GM12864 (cell line): ENCODE measurements at regions not wholly inside any gene's neighbourhood (a gene's known extent, or its start where the extent isn't known, plus 50 kb on each side); places are given as distances from the start of the nearest gene placed in this dataset.
"Not testable (repeated sequence)": the region's sequence is repeated elsewhere in the genome, so short reads cannot be mapped to it uniquely, and the experiment has no call there.

ENCODE experiments used
- DNase-seq: peaks from one replicate; pipeline ENCODE4 v3.0.0-alpha.2; 2011; ENCODE audit warnings: low read depth
- H3K4me3 ChIP-seq: 2 replicates; pipeline ENCODE4 v1.5.1; 2011; ENCODE audit warnings: mild to moderate bottlenecking, low read depth, low read length, control low read depth
- TF ChIP-seq, protein P1 (sequence below): IDR thresholded peaks from 2 replicates; pipeline ENCODE4 v1.5.1; 2011; ENCODE audit warnings: low read depth, mild to moderate bottlenecking, moderate library complexity, low read length, control low read depth, inconsistent platforms; ENCODE audit errors: missing control alignments

GRCh38 chr6:86526238-86526637 lies 411.1 kb upstream of the HTR1E start:
- TF ChIP-seq, protein P1, sequence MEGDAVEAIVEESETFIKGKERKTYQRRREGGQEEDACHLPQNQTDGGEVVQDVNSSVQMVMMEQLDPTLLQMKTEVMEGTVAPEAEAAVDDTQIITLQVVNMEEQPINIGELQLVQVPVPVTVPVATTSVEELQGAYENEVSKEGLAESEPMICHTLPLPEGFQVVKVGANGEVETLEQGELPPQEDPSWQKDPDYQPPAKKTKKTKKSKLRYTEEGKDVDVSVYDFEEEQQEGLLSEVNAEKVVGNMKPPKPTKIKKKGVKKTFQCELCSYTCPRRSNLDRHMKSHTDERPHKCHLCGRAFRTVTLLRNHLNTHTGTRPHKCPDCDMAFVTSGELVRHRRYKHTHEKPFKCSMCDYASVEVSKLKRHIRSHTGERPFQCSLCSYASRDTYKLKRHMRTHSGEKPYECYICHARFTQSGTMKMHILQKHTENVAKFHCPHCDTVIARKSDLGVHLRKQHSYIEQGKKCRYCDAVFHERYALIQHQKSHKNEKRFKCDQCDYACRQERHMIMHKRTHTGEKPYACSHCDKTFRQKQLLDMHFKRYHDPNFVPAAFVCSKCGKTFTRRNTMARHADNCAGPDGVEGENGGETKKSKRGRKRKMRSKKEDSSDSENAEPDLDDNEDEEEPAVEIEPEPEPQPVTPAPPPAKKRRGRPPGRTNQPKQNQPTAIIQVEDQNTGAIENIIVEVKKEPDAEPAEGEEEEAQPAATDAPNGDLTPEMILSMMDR: no peak
- no peak for DNase-seq
- no peak overlapping the region for H3K4me3 ChIP-seq

DNA sequence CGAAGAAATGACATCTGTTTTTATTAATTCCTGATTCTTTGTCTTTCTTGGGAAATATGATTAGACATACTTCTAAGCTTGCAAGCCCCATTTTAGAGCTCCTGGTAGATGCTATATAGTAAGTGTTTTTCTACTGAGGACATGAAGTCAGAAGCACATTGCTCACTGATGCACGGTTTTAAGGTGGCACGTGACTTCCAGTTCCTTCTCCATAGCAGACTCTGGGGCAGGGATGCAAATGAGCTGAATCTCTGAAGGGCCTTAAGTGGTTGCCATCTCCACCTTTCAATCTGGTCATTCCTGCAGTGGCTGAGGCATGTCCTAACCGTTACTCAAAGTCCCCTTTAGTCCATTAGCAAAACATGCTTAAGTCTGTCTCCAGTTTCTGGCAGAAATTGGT lies 421.2 kb upstream of the HTR1E start:
- TF ChIP-seq, protein P1: no peak
- H3K4me3 ChIP-seq: no peak overlapping the region
- DNase-seq: no peak

- TF ChIP-seq, protein P1: no peak
- no peak overlapping the region for H3K4me3 ChIP-seq
- no peak for DNase-seq
Observed at GRCh38 chr6:86511962-86512361, 425.4 kb upstream of the HTR1E start.

GRCh38 chr6:86508230-86508629 lies 429.1 kb upstream of the HTR1E start:
- TF ChIP-seq, protein P1: no peak
- DNase-seq: no peak
- no peak overlapping the region for H3K4me3 ChIP-seq

GRCh38 chr6:86502497-86502896 lies 434.8 kb upstream of the HTR1E start:
- TF ChIP-seq, protein P1: no peak
- no peak for DNase-seq
- H3K4me3 ChIP-seq: no peak overlapping the region

DNA sequence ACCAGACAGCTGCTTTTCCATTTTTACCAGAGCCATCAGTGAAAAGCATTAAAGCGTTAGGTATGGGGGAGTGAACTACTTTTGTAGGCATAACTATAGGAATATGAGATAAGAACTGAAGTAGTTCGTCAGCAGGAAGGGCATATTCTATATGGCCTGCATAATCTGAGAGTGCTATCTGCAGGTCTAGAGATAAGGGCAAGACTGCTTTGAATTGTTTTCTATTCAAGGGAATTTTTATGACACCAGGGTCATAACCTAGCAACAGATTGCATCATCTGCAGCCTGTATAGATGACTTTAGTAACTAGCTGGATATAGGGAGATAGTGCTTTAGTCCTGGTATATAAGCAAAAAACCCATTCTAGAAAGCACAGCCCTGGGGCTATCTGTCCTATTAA lies 437.3 kb upstream of the HTR1E start:
- TF ChIP-seq, protein P1: no peak
- no peak for DNase-seq
- no peak overlapping the region for H3K4me3 ChIP-seq

GRCh38 chr6:86489042-86489441 lies 448.3 kb upstream of the HTR1E start:
- not testable (repeated sequence) for H3K4me3 ChIP-seq

More at GRCh38 chr6:86489042-86489441, 448.3 kb upstream of the HTR1E start:
- not testable (repeated sequence) for DNase-seq
